Prostate gland (tissue), 2 donors: ENCODE measurements at regions not wholly inside any gene's neighbourhood (a gene's known extent, or its start where the extent isn't known, plus 50 kb on each side); places are given as distances from the start of the nearest gene placed in this dataset.

Experiments used
- DNase-seq: peaks from one replicate; pipeline ENCODE4 v3.0.0-alpha.2; 2019; ENCODE audit warnings: low spot score
- H3K27ac ChIP-seq, 2 donors: fragments of 200-600 bp; sonication (generic); 2 replicates each; pipeline ENCODE4 v1.5.1; 2017 to 2019
- H3K27me3 ChIP-seq: fragments of 200-600 bp; sonication (generic); replicated peaks from 2 replicates; pipeline ENCODE4 v1.5.1; 2019; ENCODE audit not compliant: insufficient read depth
- H3K36me3 ChIP-seq, 2 donors: fragments of 200-600 bp; sonication (generic); 1 replicate in 1 of 2; 2 replicates in 1 of 2; pipeline versions ENCODE4 v1.5.1 to v1.8.1; 2017 to 2019
- H3K4me1 ChIP-seq: fragments of 200-600 bp; sonication (generic); replicated peaks from 2 replicates; pipeline ENCODE4 v1.5.1; 2019
- H3K4me3 ChIP-seq, 2 donors: fragments of 200-600 bp; sonication (generic); 2 replicates each; pipeline ENCODE4 v1.5.1; 2017 to 2019
- H3K9me3 ChIP-seq: fragments of 200-600 bp; sonication (generic); 2 replicates; pipeline ENCODE4 v1.5.1; 2017
- CTCF ChIP-seq, 4 experiments: fragments of 200-600 bp in 2 of 4; fragments of 450-650 bp in 2 of 4; sonication (generic) in 2 of 4; IDR thresholded peaks; 1 replicate in 3 of 4; 2 replicates in 1 of 4; pipeline ENCODE4 v1.5.1; 2016 to 2019; ENCODE audit warnings: antibody characterized with exemption in 4 of 4, mild to moderate bottlenecking in 2 of 4, moderate library complexity in 2 of 4
- POLR2A ChIP-seq: fragments of 450-650 bp; IDR thresholded peaks from one replicate; pipeline ENCODE4 v1.6.1; 2016; ENCODE audit warnings: antibody characterized with exemption, mild to moderate bottlenecking
- POLR2AphosphoS5 ChIP-seq: sonication (generic); formaldehyde crosslinking; IDR thresholded peaks from one replicate; pipeline ENCODE4 v1.6.1; 2017; ENCODE audit warnings: antibody characterized with exemption
- WGBS: methylation state at CpG from one replicate; pipeline ENCODE4 v1.1.5; 2018; 5-methylcytosine and 5-hydroxymethylcytosine counted together
- intact Hi-C: fragments of 100-400 bp; cut with DNase I; formaldehyde crosslinking; loops from one replicate; pipeline ENCODE4 v1.14.2; 2022
- small RNA-seq, 2 donors: library from RNA; depleted of rRNA; stranded (forward); fragments of <200 nt; gene quantifications; one replicate each; pipeline ENCODE3, GENCODE V24; 2016

GRCh38 chr9:74431467-74431866 is 65.7 kb upstream of the RORB start:
- WGBS, result 94% methylated on average over 1 of the region's 1 CpG

GRCh38 chr9:74443036-74443750 is 53.9 kb upstream of the RORB start:
- Histone ChIP-seq H3K36me3 (no peaks in the 10 kb centered on the region), H3K9me3 (no peaks in the 10 kb centered on the region), H3K4me1 (no peaks in the 10 kb centered on the region), H3K4me3 (no peak overlapping the region), H3K27me3 (no peaks in the 10 kb centered on the region), H3K27ac (no peak overlapping the region)
- TF ChIP-seq POLR2A (no peak), POLR2AphosphoS5 (no peak), CTCF (IDR thresholded peaks at IDR 0.05) (no peak)
- no peak for DNase-seq
- 60% methylated on average over 2 of the region's 2 CpGs for WGBS
- intact Hi-C loops, result no loop called here

More at GRCh38 chr9:74431467-74431866, 65.7 kb upstream of the RORB start:
- H3K4me1 ChIP-seq, result no peaks in the 10 kb centered on the region
- H3K9me3 ChIP-seq, result no peaks in the 10 kb centered on the region
- no peak overlapping the region for H3K4me3 ChIP-seq
- intact Hi-C loops, result no loop called here
- no peaks in the 10 kb centered on the region for H3K27me3 ChIP-seq
- TF ChIP-seq POLR2A, result no peak
- no peak for TF ChIP-seq CTCF (IDR thresholded peaks at IDR 0.05)
- no peak for TF ChIP-seq POLR2AphosphoS5
- no peak for DNase-seq
- H3K27ac ChIP-seq, result no peak overlapping the region
- no peaks in the 10 kb centered on the region for H3K36me3 ChIP-seq

- no peak for DNase-seq
- Histone ChIP-seq H3K27ac (no peak overlapping the region), H3K4me1 (no peaks in the 10 kb centered on the region), H3K27me3 (no peaks in the 10 kb centered on the region), H3K9me3 (no peaks in the 10 kb centered on the region), H3K4me3 (no peak overlapping the region), H3K36me3 (no peaks in the 10 kb centered on the region)
- no peak for TF ChIP-seq POLR2AphosphoS5
- no peak for TF ChIP-seq POLR2A
- TF ChIP-seq CTCF (IDR thresholded peaks at IDR 0.05), result no peak
- WGBS, result 79% methylated on average over 6 of the region's 6 CpGs
- intact Hi-C loops, result no loop called here
Measured at GRCh38 chr9:74444369-74444768, 52.8 kb upstream of the RORB start.

Small RNAs in the stretch of these regions (small RNA-seq; reads per million reads assigned to genes)
- gene RNA5SP286, result 0 to 0.47 reads per million in 2 donors
